A549 (cell line): ENCODE measurements at regions not wholly inside any gene's neighbourhood (a gene's known extent, or its start where the extent isn't known, plus 50 kb on each side); places are given as distances from the start of the nearest gene placed in this dataset.

ENCODE experiments used
- ATAC-seq, 2 experiments: fragments of 200-7000 bp in 1 of 2; fragments of >200 bp in 1 of 2; cut with Nextera tagmentation in 1 of 2; cut with Tn5 transposase in 1 of 2; 3 replicates each; pipeline versions ENCODE4 v1.8.0 to v1.9.1; 2018 to 2020; ENCODE audit warnings: mild to moderate bottlenecking in 1 of 2, moderate library complexity in 1 of 2
- CTCF ChIA-PET: fragments of 300-600 bp; sonication (Branson Sonifier 250); formaldehyde crosslinking; extraction: SDS; loops from one replicate; lab custom pipeline; 2021; ENCODE audit warnings: antibody characterized with exemption, inconsistent platforms; lab: Yijun Ruan, JAX
- POLR2A ChIA-PET: fragments of 350-600 bp; formaldehyde crosslinking; extraction: SDS; loops from one replicate; lab custom pipeline; 2021; ENCODE audit warnings: antibody characterized with exemption, inconsistent platforms; lab: Yijun Ruan, JAX
- DNase-seq, 2 experiments: peaks; one replicate each; pipeline versions ENCODE4 v3.0.0 to v3.0.0-alpha.2; 2011 to 2016; ENCODE audit warnings: low read depth in 1 of 2, low spot score in 1 of 2
- FAIRE-seq: peaks from 2 replicates; lab custom pipeline; 2011; peaks lifted over from hg19 to GRCh38; lab: Jason Lieb, UNC
- H3K27ac ChIP-seq, 2 experiments: fragments of >200 bp; sonication (Bioruptor Twin); formaldehyde crosslinking; 3 replicates each; pipeline ENCODE4 v1.5.1; 2016 to 2017
- H3K4me1 ChIP-seq: fragments of >200 bp; sonication (Bioruptor Twin); formaldehyde crosslinking; 3 replicates; pipeline ENCODE4 v1.6.1; 2016
- H3K4me2 ChIP-seq: fragments of >200 bp; sonication (Bioruptor Twin); formaldehyde crosslinking; 3 replicates; pipeline ENCODE4 v1.6.1; 2016
- H3K4me3 ChIP-seq: fragments of >200 bp; sonication (Bioruptor Twin); formaldehyde crosslinking; 3 replicates; pipeline ENCODE4 v1.5.1; 2016
- H3K9me3 ChIP-seq: fragments of >200 bp; sonication (Bioruptor Twin); formaldehyde crosslinking; 3 replicates; pipeline ENCODE4 v1.6.1; 2016
- ATOH8 ChIP-seq: fragments of 250-450 bp; sonication (Bioruptor Pico); IDR thresholded peaks from 2 replicates; pipeline ENCODE4 v1.5.0; 2020; ENCODE audit warnings: low read depth, mild to moderate bottlenecking, moderate library complexity
- BHLHE40 ChIP-seq: IDR thresholded peaks from 2 replicates; pipeline ENCODE4 v1.6.1; 2012; ENCODE audit warnings: low read depth, low read length, inconsistent platforms
- CEBPB ChIP-seq, 2 experiments: fragments of >200 bp in 1 of 2; sonication (Bioruptor Twin) in 1 of 2; formaldehyde crosslinking in 1 of 2; IDR thresholded peaks; 2 replicates each; pipeline ENCODE4 v1.6.1; 2012 to 2016
- CHD2 ChIP-seq: fragments of 150-350 bp; IDR thresholded peaks from 2 replicates; pipeline ENCODE4 v1.6.1; 2014; ENCODE audit warnings: low read length; ENCODE audit not compliant: partially characterized antibody
- CTCF ChIP-seq: fragments of >200 bp; sonication (Bioruptor Twin); formaldehyde crosslinking; IDR thresholded peaks from 3 replicates; pipeline ENCODE4 v1.5.1; 2016
- E2F6 ChIP-seq: IDR thresholded peaks from 2 replicates; pipeline ENCODE4 v1.6.1; 2012; ENCODE audit warnings: low read depth, borderline replicate concordance
- EHF ChIP-seq: fragments of 250-450 bp; sonication (Bioruptor Pico); IDR thresholded peaks from 2 replicates; pipeline ENCODE4 v1.5.0; 2020; ENCODE audit warnings: mild to moderate bottlenecking
- EHMT2 ChIP-seq: fragments of 200-600 bp; sonication (generic); IDR thresholded peaks from 2 replicates; pipeline ENCODE4 v1.6.1; 2016; ENCODE audit warnings: antibody characterized with exemption, low read depth, mild to moderate bottlenecking, moderate library complexity
- EP300 ChIP-seq, 2 experiments: fragments of >200 bp; sonication (Bioruptor Twin); formaldehyde crosslinking; IDR thresholded peaks; 2 replicates in 1 of 2; 3 replicates in 1 of 2; pipeline ENCODE4 v1.6.1; 2016 to 2017
- FOSB ChIP-seq: fragments of 250-450 bp; sonication (Bioruptor Pico); IDR thresholded peaks from 2 replicates; pipeline ENCODE4 v1.5.0; 2020; ENCODE audit warnings: mild to moderate bottlenecking, moderate library complexity
- GATA3 ChIP-seq: IDR thresholded peaks from 2 replicates; pipeline ENCODE4 v1.6.1; 2012; ENCODE audit warnings: borderline replicate concordance
- HDAC2 ChIP-seq: fragments of 200-600 bp; sonication (generic); IDR thresholded peaks from 2 replicates; pipeline ENCODE4 v1.6.1; 2016
- HMGXB4 ChIP-seq: fragments of 250-450 bp; sonication (Bioruptor Pico); IDR thresholded peaks from 2 replicates; pipeline ENCODE4 v1.5.0; 2021; ENCODE audit warnings: mild to moderate bottlenecking, moderate library complexity, borderline replicate concordance
- JUNB ChIP-seq: fragments of >200 bp; sonication (Bioruptor Twin); formaldehyde crosslinking; IDR thresholded peaks from 2 replicates; pipeline ENCODE4 v1.6.1; 2016
- MAX ChIP-seq: IDR thresholded peaks from 2 replicates; pipeline ENCODE4 v1.6.1; 2012
- MYC ChIP-seq: IDR thresholded peaks from 2 replicates; pipeline ENCODE4 v1.6.1; 2012; ENCODE audit warnings: mild to moderate bottlenecking, inconsistent platforms, low read length, improper control_type of control experiment, borderline replicate concordance
- NFE2L2 ChIP-seq: fragments of 150-350 bp; conservative IDR thresholded peaks from 2 replicates; pipeline ENCODE4 v1.6.1; 2014; ENCODE audit warnings: low read length
- NPAS2 ChIP-seq: fragments of 250-450 bp; sonication (Bioruptor Pico); IDR thresholded peaks from 2 replicates; pipeline ENCODE4 v1.8.0; 2022; ENCODE audit warnings: mild to moderate bottlenecking, moderate library complexity, borderline replicate concordance
- PHF8 ChIP-seq: fragments of 200-600 bp; sonication (generic); IDR thresholded peaks from 2 replicates; pipeline ENCODE4 v1.6.1; 2016; ENCODE audit warnings: low read depth, mild to moderate bottlenecking, antibody characterized with exemption, moderate library complexity, borderline replicate concordance
- RARB ChIP-seq: fragments of 250-450 bp; sonication (Bioruptor Pico); IDR thresholded peaks from 2 replicates; pipeline ENCODE4 v1.8.0; 2021; ENCODE audit warnings: mild to moderate bottlenecking, moderate library complexity
- RCOR1 ChIP-seq: fragments of 150-350 bp; IDR thresholded peaks from 2 replicates; pipeline ENCODE4 v1.6.1; 2014; ENCODE audit warnings: antibody characterized with exemption, low read length, low read depth
- RNF2 ChIP-seq: fragments of 200-600 bp; sonication (generic); IDR thresholded peaks from 2 replicates; pipeline ENCODE4 v1.6.1; 2016; ENCODE audit warnings: low read depth, mild to moderate bottlenecking, antibody characterized with exemption, moderate library complexity, borderline replicate concordance
- SREBF2 ChIP-seq: fragments of 450-650 bp; IDR thresholded peaks from 2 replicates; pipeline ENCODE4 v1.6.1; 2014; ENCODE audit warnings: mild to moderate bottlenecking, moderate library complexity
- TP53 ChIP-seq: fragments of 250-450 bp; sonication (Bioruptor Pico); IDR thresholded peaks from 2 replicates; pipeline ENCODE4 v1.5.0; 2021; ENCODE audit warnings: mild to moderate bottlenecking, moderate library complexity
- ZC3H11A ChIP-seq: fragments of 450-650 bp; IDR thresholded peaks from 2 replicates; pipeline ENCODE4 v1.6.1; 2014; ENCODE audit warnings: antibody characterized with exemption, mild to moderate bottlenecking
- ZSCAN20 ChIP-seq: fragments of 250-450 bp; sonication (Bioruptor Pico); IDR thresholded peaks from 2 replicates; pipeline ENCODE4 v1.8.0; 2022; ENCODE audit warnings: mild to moderate bottlenecking, moderate library complexity
- WGBS: methylation state at CpG from one replicate; pipeline ENCODE4 v1.1.6; 2017; ENCODE audit errors: missing lambda C conversion rate; 5-methylcytosine and 5-hydroxymethylcytosine counted together

- no peak for TF ChIP-seq E2F6
- TF ChIP-seq, all 56 proteins: peak for 0
Measured at GRCh38 chr13:107846642-107847041, 368.7 kb downstream of the LIG4 start (continued).

GRCh38 chr13:107845911-107846310 lies 369.4 kb downstream of the LIG4 start:
- H3K4me3 ChIP-seq, result no peak overlapping the region
- no peak overlapping the region for H3K27ac ChIP-seq
- no peaks in the 10 kb centered on the region for H3K4me1 ChIP-seq
- ChIA-PET POLR2A (no interaction called here), CTCF (no interaction called here)
- H3K9me3 ChIP-seq, result no peaks in the 10 kb centered on the region
- ATAC-seq (no peak), FAIRE-seq (no peak), DNase-seq (no peak)
- 36% methylated on average over 3 of the region's 3 CpGs for whole genome bisulfite sequencing
- TF ChIP-seq ZC3H11A (no peak), FOSB (CRISPR knock-in tag) (no peak), CHD2 (no peak), TP53 (no peak), NPAS2 (CRISPR knock-in tag) (no peak), MAX (no peak), CEBPB (IDR thresholded peaks at IDR 0.05) (no peak), NFE2L2 (no peak), RARB (CRISPR knock-in tag) (no peak), HMGXB4 (CRISPR knock-in tag) (no peak), RCOR1 (no peak), HDAC2 (no peak), MYC (no peak), EHMT2 (no peak), GATA3 (no peak), CTCF (no peak), ATOH8 (CRISPR knock-in tag) (no peak), RNF2 (no peak), BHLHE40 (no peak)
- H3K4me2 ChIP-seq, result no peak overlapping the region

GRCh38 chr13:107843681-107844080 lies 371.7 kb downstream of the LIG4 start:
- FAIRE-seq (no peak), DNase-seq (no peak), ATAC-seq (no peak)
- Histone ChIP-seq H3K4me3 (no peak overlapping the region), H3K9me3 (no peaks in the 10 kb centered on the region), H3K4me1 (no peaks in the 10 kb centered on the region), H3K4me2 (no peak overlapping the region), H3K27ac (no peak overlapping the region)
- TF ChIP-seq ZSCAN20 (CRISPR knock-in tag), result no peak
- no peak for TF ChIP-seq NPAS2 (CRISPR knock-in tag)
- TF ChIP-seq EP300 (IDR thresholded peaks at IDR 0.05), result no peak
- no peak for TF ChIP-seq RARB (CRISPR knock-in tag)
- no peak for TF ChIP-seq JUNB
- no peak for TF ChIP-seq EHF
- TF ChIP-seq PHF8, result no peak
- TF ChIP-seq CHD2, result no peak
- no peak for TF ChIP-seq BHLHE40
- no peak for TF ChIP-seq SREBF2
- TF ChIP-seq CTCF, result no peak
- ChIA-PET CTCF (no interaction called here), POLR2A (no interaction called here)
- WGBS, result 2% methylated on average over 3 of the region's 3 CpGs
